ENCODE measurements at regions not wholly inside any gene's neighbourhood (a gene's known extent, or its start where the extent isn't known, plus 50 kb on each side); places are given as distances from the start of the nearest gene placed in this dataset.

GRCh38 chr4:18767921-18768320 is 746.4 kb upstream of the LCORL start:
- H2BK120ac ChIP-seq (ENCODE audit: low read depth, low read length, poor library complexity, severe bottlenecking) = no peak overlapping the region
- H3K79me2 ChIP-seq (ENCODE audit: insufficient read depth, low read length) = no peaks in the 10 kb centered on the region
- H2BK15ac ChIP-seq (ENCODE audit: low read depth, low read length) = no peak overlapping the region
- no peaks in the 10 kb centered on the region for H3K79me1 ChIP-seq (ENCODE audit: insufficient read depth, low read depth, low read length, poor library complexity, severe bottlenecking)
- H2BK12ac ChIP-seq (ENCODE audit: insufficient read length, low read depth, low read length) = no peak overlapping the region
- H4K91ac ChIP-seq (ENCODE audit: insufficient read length, low read depth, low read length) = no peak overlapping the region
- Mint-ChIP-seq H3K27ac (peak overlapping the region in 1 of 3 experiments; percentile 52; a peak in 1 of 7 replicates), H3K36me3 (ENCODE audit: insufficient read depth in 1 of 3, low read depth in 3 of 3) (no peaks in the 10 kb centered on the region), H3K9me3 (no peaks in the 10 kb centered on the region; a peak in 1 of 5 replicates), H3K4me3 (no peak overlapping the region), H3K4me1 (no peaks in the 10 kb centered on the region), H3K27me3 (ENCODE audit: low read depth) (no peaks in the 10 kb centered on the region)
- no peak overlapping the region for H3K9ac ChIP-seq (ENCODE audit: extremely low read depth, insufficient read length, low read length)
- H2BK5ac ChIP-seq (ENCODE audit: insufficient read length, low read length) = no peak overlapping the region
- no peak overlapping the region for H2BK20ac ChIP-seq (ENCODE audit: low read depth, low read length, poor library complexity, severe bottlenecking)
- no peak for DNase-seq
- no peak overlapping the region for H4K8ac ChIP-seq (replicated peaks; ENCODE audit: insufficient read length, low read depth, low read length)
- no peak overlapping the region for H3K18ac ChIP-seq (ENCODE audit: insufficient read length, low read depth, low read length)
- no peaks in the 10 kb centered on the region for H3K27me3 ChIP-seq (ENCODE audit: insufficient read depth, low read length)
- H3K4ac ChIP-seq (ENCODE audit: low read depth, low read length) = no peak overlapping the region
- no peak overlapping the region for H3K27ac ChIP-seq (ENCODE audit: insufficient read length, low read depth, low read length)
- H3T11ph ChIP-seq (ENCODE audit: low read length) = no peak overlapping the region
- no peaks in the 10 kb centered on the region for H3K23me2 ChIP-seq (ENCODE audit: insufficient read length, low read depth, low read length, poor library complexity, severe bottlenecking)
- no peaks in the 10 kb centered on the region for H3K4me1 ChIP-seq (ENCODE audit: insufficient read depth, low read length)
- H4K5ac ChIP-seq (ENCODE audit: insufficient read length, low read depth, low read length) = no peak overlapping the region
- no peak overlapping the region for H3K23ac ChIP-seq (ENCODE audit: insufficient read length, low read depth, low read length)
- H3K14ac ChIP-seq (ENCODE audit: insufficient read depth, low read length) = no peak overlapping the region
- H2AFZ ChIP-seq (ENCODE audit: low read length) = no peak overlapping the region
- H3K4me2 ChIP-seq (ENCODE audit: insufficient read depth, insufficient read length, low read length) = no peak overlapping the region
- no peak overlapping the region for H2AK5ac ChIP-seq (ENCODE audit: insufficient read length, low read length)
- no peaks in the 10 kb centered on the region for H4K20me1 ChIP-seq (ENCODE audit: control insufficient read depth, insufficient read depth, insufficient read length)
- no peaks in the 10 kb centered on the region for H3K9me3 ChIP-seq (ENCODE audit: control insufficient read depth, low read depth, low read length)
- no peak overlapping the region for H3K56ac ChIP-seq (ENCODE audit: insufficient read length, low read depth, low read length)
- no CpG with 5 or more reads among the region's 2 CpGs for WGBS (ENCODE audit: extremely low coverage, insufficient read length, low lambda C conversion rate)
- no peak for TF ChIP-seq CTCF (conservative IDR thresholded peaks at IDR 0.05)
